ENCODE measurements at regions not wholly inside any gene's neighbourhood (a gene's known extent, or its start where the extent isn't known, plus 50 kb on each side); places are given as distances from the start of the nearest gene placed in this dataset.

- Histone ChIP-seq H3K27me3 (ENCODE audit: low read depth) (no peaks in the 10 kb centered on the region), H3K4me1 (no peaks in the 10 kb centered on the region), H3K9me3 (no peaks in the 10 kb centered on the region), H3K4me3 (no peak overlapping the region), H3K36me3 (replicated peaks) (no peaks in the 10 kb centered on the region)
- DNase-seq (ENCODE audit: low spot score in 2 of 2): no peak
- in situ Hi-C loops (cut with MboI; ENCODE audit: low sequenced_read_pairs): no loop called here
Measured at GRCh38 chr6:169165561-169166300, 87.9 kb downstream of the THBS2 start.

GRCh38 chr6:169164986-169165385 is 88.7 kb downstream of the THBS2 start:
- Histone ChIP-seq H3K36me3 (replicated peaks) (no peaks in the 10 kb centered on the region), H3K27me3 (ENCODE audit: low read depth) (no peaks in the 10 kb centered on the region), H3K4me1 (no peaks in the 10 kb centered on the region), H3K9me3 (no peaks in the 10 kb centered on the region), H3K4me3 (no peak overlapping the region)
- in situ Hi-C loops (cut with MboI; ENCODE audit: low sequenced_read_pairs): no loop called here
- no peak for DNase-seq (ENCODE audit: low spot score in 2 of 2)

- Histone ChIP-seq H3K4me1 (no peaks in the 10 kb centered on the region), H3K9me3 (no peaks in the 10 kb centered on the region), H3K36me3 (replicated peaks) (no peaks in the 10 kb centered on the region), H3K27me3 (ENCODE audit: low read depth) (no peaks in the 10 kb centered on the region), H3K4me3 (no peak overlapping the region)
- DNase-seq (ENCODE audit: low spot score in 2 of 2): no peak
- in situ Hi-C loops (cut with MboI; ENCODE audit: low sequenced_read_pairs): no loop called here
Measured at GRCh38 chr6:169164451-169164850, 89.2 kb downstream of the THBS2 start.

GRCh38 chr6:169163411-169163901 is 90.2 kb downstream of the THBS2 start:
- H3K9me3 ChIP-seq: no peaks in the 10 kb centered on the region
- no peaks in the 10 kb centered on the region for H3K4me1 ChIP-seq
- no peaks in the 10 kb centered on the region for H3K27me3 ChIP-seq (ENCODE audit: low read depth)
- H3K4me3 ChIP-seq: no peak overlapping the region
- H3K36me3 ChIP-seq (replicated peaks): no peaks in the 10 kb centered on the region
- in situ Hi-C loops (cut with MboI; ENCODE audit: low sequenced_read_pairs): no loop called here
- no peak for DNase-seq (ENCODE audit: low spot score in 2 of 2)

GRCh38 chr6:169162752-169163407 is 90.8 kb downstream of the THBS2 start:
- Histone ChIP-seq H3K4me1 (no peaks in the 10 kb centered on the region), H3K36me3 (replicated peaks) (no peaks in the 10 kb centered on the region), H3K27me3 (ENCODE audit: low read depth) (no peaks in the 10 kb centered on the region), H3K9me3 (no peaks in the 10 kb centered on the region), H3K4me3 (no peak overlapping the region)
- in situ Hi-C loops (cut with MboI; ENCODE audit: low sequenced_read_pairs): no loop called here
- no peak for DNase-seq (ENCODE audit: low spot score in 2 of 2)

- no peak for DNase-seq (ENCODE audit: low spot score in 2 of 2)
- Histone ChIP-seq H3K27me3 (ENCODE audit: low read depth) (no peaks in the 10 kb centered on the region), H3K36me3 (replicated peaks) (no peaks in the 10 kb centered on the region), H3K4me3 (no peak overlapping the region), H3K9me3 (no peaks in the 10 kb centered on the region), H3K4me1 (no peaks in the 10 kb centered on the region)
- in situ Hi-C loops (cut with MboI; ENCODE audit: low sequenced_read_pairs): no loop called here
Measured at GRCh38 chr6:169162249-169162648, 91.4 kb downstream of the THBS2 start.

GRCh38 chr6:169161572-169162167 is 92.0 kb downstream of the THBS2 start:
- Histone ChIP-seq H3K4me1 (no peaks in the 10 kb centered on the region), H3K36me3 (replicated peaks) (no peaks in the 10 kb centered on the region), H3K9me3 (no peaks in the 10 kb centered on the region), H3K27me3 (ENCODE audit: low read depth) (no peaks in the 10 kb centered on the region), H3K4me3 (no peak overlapping the region)
- DNase-seq (ENCODE audit: low spot score in 2 of 2): no peak
- in situ Hi-C loops (cut with MboI; ENCODE audit: low sequenced_read_pairs): no loop called here

- DNase-seq (ENCODE audit: low spot score in 2 of 2): no peak
- in situ Hi-C loops (cut with MboI; ENCODE audit: low sequenced_read_pairs): no loop called here
- no peaks in the 10 kb centered on the region for H3K27me3 ChIP-seq (ENCODE audit: low read depth)
- H3K4me1 ChIP-seq: no peaks in the 10 kb centered on the region
- no peaks in the 10 kb centered on the region for H3K36me3 ChIP-seq (replicated peaks)
- H3K9me3 ChIP-seq: no peaks in the 10 kb centered on the region
- no peak overlapping the region for H3K4me3 ChIP-seq
Measured at GRCh38 chr6:169160855-169161560, 92.6 kb downstream of the THBS2 start.

GRCh38 chr6:169160091-169160854 is 93.4 kb downstream of the THBS2 start:
- no peaks in the 10 kb centered on the region for H3K36me3 ChIP-seq (replicated peaks)
- no peaks in the 10 kb centered on the region for H3K27me3 ChIP-seq (ENCODE audit: low read depth)
- no peaks in the 10 kb centered on the region for H3K9me3 ChIP-seq
- no peak overlapping the region for H3K4me3 ChIP-seq
- no peaks in the 10 kb centered on the region for H3K4me1 ChIP-seq
- DNase-seq (ENCODE audit: low spot score in 2 of 2): no peak
- in situ Hi-C loops (cut with MboI; ENCODE audit: low sequenced_read_pairs): no loop called here

- no peak for DNase-seq (ENCODE audit: low spot score in 2 of 2)
Measured at GRCh38 chr6:169159331-169159730, 94.3 kb downstream of the THBS2 start.

GRCh38 chr6:169158691-169159090 is 95.0 kb downstream of the THBS2 start:
- DNase-seq (ENCODE audit: low spot score in 2 of 2): no peak
- no peaks in the 10 kb centered on the region for H3K4me1 ChIP-seq
- H3K9me3 ChIP-seq: no peaks in the 10 kb centered on the region
- no peaks in the 10 kb centered on the region for H3K36me3 ChIP-seq (replicated peaks)
- in situ Hi-C loops (cut with MboI; ENCODE audit: low sequenced_read_pairs): no loop called here
- no peak overlapping the region for H3K4me3 ChIP-seq
- no peaks in the 10 kb centered on the region for H3K27me3 ChIP-seq (ENCODE audit: low read depth)

More at GRCh38 chr6:169159331-169159730, 94.3 kb downstream of the THBS2 start:
- no peaks in the 10 kb centered on the region for H3K36me3 ChIP-seq (replicated peaks)
- no peaks in the 10 kb centered on the region for H3K27me3 ChIP-seq (ENCODE audit: low read depth)
- H3K4me3 ChIP-seq: no peak overlapping the region
- in situ Hi-C loops (cut with MboI; ENCODE audit: low sequenced_read_pairs): no loop called here
- no peaks in the 10 kb centered on the region for H3K9me3 ChIP-seq
- no peaks in the 10 kb centered on the region for H3K4me1 ChIP-seq

GRCh38 chr6:169158174-169158573 is 95.5 kb downstream of the THBS2 start:
- Histone ChIP-seq H3K27me3 (ENCODE audit: low read depth) (no peaks in the 10 kb centered on the region), H3K36me3 (replicated peaks) (no peaks in the 10 kb centered on the region), H3K4me3 (no peak overlapping the region), H3K9me3 (no peaks in the 10 kb centered on the region), H3K4me1 (no peaks in the 10 kb centered on the region)
- in situ Hi-C loops (cut with MboI; ENCODE audit: low sequenced_read_pairs): no loop called here
- no peak for DNase-seq (ENCODE audit: low spot score in 2 of 2)

Data from HAP-1 (cell line).